ENCODE measurements at regions not wholly inside any gene's neighbourhood (a gene's known extent, or its start where the extent isn't known, plus 50 kb on each side); places are given as distances from the start of the nearest gene placed in this dataset.

GRCh38 chr16:24671455-24671954, 57.9 kb upstream of the TNRC6A start:
- Mint-ChIP-seq H3K27ac (no peak overlapping the region), H3K36me3 (no peaks in the 10 kb centered on the region), H3K27me3 (ENCODE audit: low read depth in 2 of 2) (peaks cover 12 to 18% of the 10 kb centered on the region in 2 donors), H3K4me1 (peaks cover 0 to 4% of the 10 kb centered on the region in 2 donors), H3K9me3 (no peaks in the 10 kb centered on the region), H3K4me3 (no peak overlapping the region)
- WGBS (ENCODE audit: insufficient coverage) = 86% methylated on average over 10 of the region's 10 CpGs
- no peaks in the 10 kb centered on the region for H3K4me1 ChIP-seq (ENCODE audit: control insufficient read depth, insufficient read depth, low read length)
- no peak overlapping the region for H3K4me3 ChIP-seq (ENCODE audit: low read length)
- TF ChIP-seq CTCF (IDR thresholded peaks at IDR 0.05) = no peak
- no peaks in the 10 kb centered on the region for H3K36me3 ChIP-seq (ENCODE audit: control insufficient read depth, insufficient read depth, low read length)
- ATAC-seq = no peak
- intact Hi-C loops (cut with micrococcal nuclease) = no loop called here
- peaks cover 5% of the 10 kb centered on the region for H3K27me3 ChIP-seq (ENCODE audit: control insufficient read depth, insufficient read depth, low read length)
- H3K27ac ChIP-seq (ENCODE audit: low read length) = no peak overlapping the region
- H3K9me3 ChIP-seq (ENCODE audit: control insufficient read depth, insufficient read depth, low read length) = no peaks in the 10 kb centered on the region
- DNase-seq = no peak

GRCh38 chr16:24673155-24673554, 56.3 kb upstream of the TNRC6A start:
- no peak overlapping the region for H3K27ac Mint-ChIP-seq
- Histone ChIP-seq H3K36me3 (ENCODE audit: control insufficient read depth, insufficient read depth, low read length) (no peaks in the 10 kb centered on the region), H3K27ac (ENCODE audit: low read length) (no peak overlapping the region), H3K4me3 (ENCODE audit: low read length) (no peak overlapping the region), H3K27me3 (ENCODE audit: control insufficient read depth, insufficient read depth, low read length) (peaks cover 5% of the 10 kb centered on the region), H3K9me3 (ENCODE audit: control insufficient read depth, insufficient read depth, low read length) (no peaks in the 10 kb centered on the region), H3K4me1 (ENCODE audit: control insufficient read depth, insufficient read depth, low read length) (no peaks in the 10 kb centered on the region)
- intact Hi-C loops (cut with micrococcal nuclease) = no loop called here
- TF ChIP-seq CTCF (IDR thresholded peaks at IDR 0.05) = no peak
- H3K4me1 Mint-ChIP-seq = peaks cover 0 to 4% of the 10 kb centered on the region in 2 donors
- H3K4me3 Mint-ChIP-seq = no peak overlapping the region
- DNase-seq (no peak), ATAC-seq (no peak)
- 92% methylated on average over 2 of the region's 3 CpGs for WGBS (ENCODE audit: insufficient coverage)
- H3K9me3 Mint-ChIP-seq = no peaks in the 10 kb centered on the region
- H3K27me3 Mint-ChIP-seq (ENCODE audit: low read depth in 2 of 2) = peaks cover 18 to 19% of the 10 kb centered on the region in 2 donors
- no peaks in the 10 kb centered on the region for H3K36me3 Mint-ChIP-seq

GRCh38 chr16:24674877-24675276, 54.6 kb upstream of the TNRC6A start:
- H3K4me1 ChIP-seq (ENCODE audit: control insufficient read depth, insufficient read depth, low read length) = no peaks in the 10 kb centered on the region
- 64% methylated on average over 3 of the region's 5 CpGs for WGBS (ENCODE audit: insufficient coverage)
- Mint-ChIP-seq H3K9me3 (no peaks in the 10 kb centered on the region), H3K4me1 (peaks cover 0 to 4% of the 10 kb centered on the region in 2 donors), H3K27me3 (ENCODE audit: low read depth in 2 of 2) (peaks cover 18 to 19% of the 10 kb centered on the region in 2 donors), H3K36me3 (no peaks in the 10 kb centered on the region), H3K27ac (no peak overlapping the region), H3K4me3 (no peak overlapping the region)
- H3K36me3 ChIP-seq (ENCODE audit: control insufficient read depth, insufficient read depth, low read length) = no peaks in the 10 kb centered on the region
- TF ChIP-seq CTCF (IDR thresholded peaks at IDR 0.05) = no peak
- no peak overlapping the region for H3K27ac ChIP-seq (ENCODE audit: low read length)
- H3K9me3 ChIP-seq (ENCODE audit: control insufficient read depth, insufficient read depth, low read length) = no peaks in the 10 kb centered on the region
- intact Hi-C loops (cut with micrococcal nuclease) = no loop called here
- H3K27me3 ChIP-seq (ENCODE audit: control insufficient read depth, insufficient read depth, low read length) = peaks cover 5% of the 10 kb centered on the region
- no peak for DNase-seq
- ATAC-seq = no peak
- no peak overlapping the region for H3K4me3 ChIP-seq (ENCODE audit: low read length)

GRCh38 chr16:24677388-24677787, 52.1 kb upstream of the TNRC6A start:
- Histone ChIP-seq H3K27ac (ENCODE audit: low read length) (no peak overlapping the region), H3K36me3 (ENCODE audit: control insufficient read depth, insufficient read depth, low read length) (no peaks in the 10 kb centered on the region), H3K4me3 (ENCODE audit: low read length) (no peak overlapping the region), H3K4me1 (ENCODE audit: control insufficient read depth, insufficient read depth, low read length) (no peaks in the 10 kb centered on the region), H3K9me3 (ENCODE audit: control insufficient read depth, insufficient read depth, low read length) (no peaks in the 10 kb centered on the region), H3K27me3 (ENCODE audit: control insufficient read depth, insufficient read depth, low read length) (no peaks in the 10 kb centered on the region)
- WGBS (ENCODE audit: insufficient coverage) = 96% methylated on average over 7 of the region's 7 CpGs
- no peak for TF ChIP-seq CTCF (IDR thresholded peaks at IDR 0.05)
- H3K9me3 Mint-ChIP-seq = no peaks in the 10 kb centered on the region
- no peak overlapping the region for H3K27ac Mint-ChIP-seq
- H3K4me3 Mint-ChIP-seq = no peak overlapping the region
- peaks cover 0 to 7% of the 10 kb centered on the region in 2 donors for H3K27me3 Mint-ChIP-seq (ENCODE audit: low read depth in 2 of 2)
- intact Hi-C loops (cut with micrococcal nuclease) = no loop called here
- H3K4me1 Mint-ChIP-seq = no peaks in the 10 kb centered on the region
- DNase-seq = no peak
- ATAC-seq = no peak
- no peaks in the 10 kb centered on the region for H3K36me3 Mint-ChIP-seq

Data from natural killer cell (primary cell).